H9 (cell line): ENCODE measurements at regions not wholly inside any gene's neighbourhood (a gene's known extent, or its start where the extent isn't known, plus 50 kb on each side); places are given as distances from the start of the nearest gene placed in this dataset.

Source experiments
- DNase-seq: peaks from one replicate; pipeline ENCODE4 v3.0.0-alpha.2; 2017
- H2AFZ ChIP-seq: one replicate; pipeline ENCODE4 v1.6.1; 2013; ENCODE audit warnings: mild to moderate bottlenecking, low read length, control low read depth, moderate library complexity
- H2AK5ac ChIP-seq: 2 replicates; pipeline ENCODE4 v1.6.1; 2013; ENCODE audit warnings: low read length, control low read depth, mixed read lengths; ENCODE audit not compliant: insufficient read length
- H2BK120ac ChIP-seq: one replicate; pipeline ENCODE4 v1.6.1; 2013; ENCODE audit warnings: low read depth, mild to moderate bottlenecking, low read length, control low read depth, inconsistent platforms; ENCODE audit not compliant: poor library complexity, severe bottlenecking
- H2BK12ac ChIP-seq: 2 replicates; pipeline ENCODE4 v1.6.1; 2013; ENCODE audit warnings: low read length, control low read depth, mixed read lengths, low read depth; ENCODE audit not compliant: insufficient read length
- H2BK15ac ChIP-seq: 2 replicates; pipeline ENCODE4 v1.6.1; 2013; ENCODE audit warnings: low read depth, low read length, control low read depth
- H2BK20ac ChIP-seq: one replicate; pipeline ENCODE4 v1.6.1; 2013; ENCODE audit warnings: low read depth, mild to moderate bottlenecking, low read length, control low read depth, inconsistent platforms; ENCODE audit not compliant: poor library complexity, severe bottlenecking
- H2BK5ac ChIP-seq: 2 replicates; pipeline ENCODE4 v1.6.1; 2013; ENCODE audit warnings: low read length, control low read depth, mixed read lengths; ENCODE audit not compliant: insufficient read length
- H3K14ac ChIP-seq: 2 replicates; pipeline ENCODE4 v1.6.1; 2013; ENCODE audit warnings: low read length, control low read depth; ENCODE audit not compliant: insufficient read depth
- H3K18ac ChIP-seq: 2 replicates; pipeline ENCODE4 v1.6.1; 2013; ENCODE audit warnings: low read depth, mild to moderate bottlenecking, mixed read lengths, low read length, control low read depth; ENCODE audit not compliant: insufficient read length
- H3K23ac ChIP-seq: 2 replicates; pipeline ENCODE4 v1.6.1; 2013; ENCODE audit warnings: low read length, control low read depth, mixed read lengths, low read depth; ENCODE audit not compliant: insufficient read length
- H3K23me2 ChIP-seq: 2 replicates; pipeline ENCODE4 v1.6.1; 2013; ENCODE audit warnings: low read depth, mild to moderate bottlenecking, mixed read lengths, low read length, control low read depth; ENCODE audit not compliant: insufficient read length, poor library complexity, severe bottlenecking
- H3K27ac ChIP-seq: 2 replicates; pipeline ENCODE4 v1.5.1; 2013; ENCODE audit warnings: low read length, control low read depth, mixed read lengths, low read depth; ENCODE audit not compliant: insufficient read length
- H3K27me3 ChIP-seq: 2 replicates; pipeline ENCODE4 v1.6.1; 2013; ENCODE audit warnings: low read length, control low read depth, inconsistent platforms; ENCODE audit not compliant: insufficient read depth
- H3K4ac ChIP-seq: 2 replicates; pipeline ENCODE4 v1.6.1; 2013; ENCODE audit warnings: low read depth, mild to moderate bottlenecking, control low read depth, inconsistent platforms, low read length, moderate library complexity
- H3K4me1 ChIP-seq: 2 replicates; pipeline ENCODE4 v1.6.1; 2013; ENCODE audit warnings: low read length, control low read depth, inconsistent platforms; ENCODE audit not compliant: insufficient read depth
- H3K4me2 ChIP-seq: 2 replicates; pipeline ENCODE4 v1.6.1; 2013; ENCODE audit warnings: low read length, control low read depth, mixed read lengths; ENCODE audit not compliant: insufficient read length, insufficient read depth
- H3K56ac ChIP-seq: 2 replicates; pipeline ENCODE4 v1.6.1; 2013; ENCODE audit warnings: low read depth, mild to moderate bottlenecking, mixed read lengths, low read length, control low read depth; ENCODE audit not compliant: insufficient read length
- H3K79me1 ChIP-seq: 2 replicates; pipeline ENCODE4 v1.6.1; 2013; ENCODE audit warnings: low read depth, mild to moderate bottlenecking, moderate library complexity, low read length, control low read depth, inconsistent platforms; ENCODE audit not compliant: insufficient read depth, poor library complexity, severe bottlenecking
- H3K79me2 ChIP-seq: 2 replicates; pipeline ENCODE4 v1.6.1; 2013; ENCODE audit warnings: low read length, control low read depth, inconsistent platforms; ENCODE audit not compliant: insufficient read depth
- H3K9ac ChIP-seq: 2 replicates; pipeline ENCODE4 v1.6.1; 2013; ENCODE audit warnings: low read length, control low read depth, mixed read lengths; ENCODE audit not compliant: insufficient read length; ENCODE audit errors: extremely low read depth
- H3K9me3 ChIP-seq: one replicate; pipeline ENCODE4 v1.6.1; 2013; ENCODE audit warnings: low read depth, low read length, inconsistent platforms; ENCODE audit not compliant: control insufficient read depth
- H3T11ph ChIP-seq: one replicate; pipeline ENCODE4 v1.6.1; 2013; ENCODE audit warnings: mild to moderate bottlenecking, low read length, control low read depth, inconsistent platforms
- H4K20me1 ChIP-seq: one replicate; pipeline ENCODE4 v1.6.1; 2013; ENCODE audit not compliant: control insufficient read depth, insufficient read length, insufficient read depth
- H4K5ac ChIP-seq: 2 replicates; pipeline ENCODE4 v1.6.1; 2013; ENCODE audit warnings: low read depth, mild to moderate bottlenecking, mixed read lengths, low read length, control low read depth; ENCODE audit not compliant: insufficient read length
- H4K8ac ChIP-seq: replicated peaks from 2 replicates; pipeline ENCODE4 v1.6.1; 2013; ENCODE audit warnings: low read length, control low read depth, mixed read lengths, low read depth; ENCODE audit not compliant: insufficient read length
- H4K91ac ChIP-seq: 2 replicates; pipeline ENCODE4 v1.6.1; 2013; ENCODE audit warnings: low read depth, mild to moderate bottlenecking, moderate library complexity, mixed read lengths, low read length, control low read depth; ENCODE audit not compliant: insufficient read length
- H3K27ac Mint-ChIP-seq, 3 experiments: 2 replicates in 2 of 3; 3 replicates in 1 of 3; pipeline ENCODE4 v1.8.0; 2020 to 2021; ENCODE audit warnings: mixed read lengths in 3 of 3, mild to moderate bottlenecking in 1 of 3, moderate library complexity in 1 of 3
- H3K27me3 Mint-ChIP-seq: 2 replicates; pipeline ENCODE4 v1.8.0; 2021; ENCODE audit warnings: low read depth, mild to moderate bottlenecking, moderate library complexity, mixed read lengths
- H3K36me3 Mint-ChIP-seq, 3 experiments: 2 replicates in 2 of 3; 3 replicates in 1 of 3; pipeline ENCODE4 v1.8.0; 2020 to 2021; ENCODE audit warnings: low read depth in 3 of 3, mixed read lengths in 3 of 3; ENCODE audit not compliant: insufficient read depth in 1 of 3
- H3K4me1 Mint-ChIP-seq, 2 experiments: 2 replicates each; pipeline ENCODE4 v1.8.0; 2020; ENCODE audit warnings: mixed read lengths in 2 of 2
- H3K4me3 Mint-ChIP-seq, 2 experiments: 2 replicates in 1 of 2; 3 replicates in 1 of 2; pipeline ENCODE4 v1.8.0; 2020 to 2021; ENCODE audit warnings: mild to moderate bottlenecking in 2 of 2, mixed read lengths in 2 of 2, moderate library complexity in 1 of 2
- H3K9me3 Mint-ChIP-seq, 2 experiments: 2 replicates in 1 of 2; 3 replicates in 1 of 2; pipeline ENCODE4 v1.8.0; 2020; ENCODE audit warnings: mild to moderate bottlenecking in 2 of 2, mixed read lengths in 2 of 2, moderate library complexity in 1 of 2
- WGBS: extraction: QIAGEN DNeasy Blood & Tissue Kit; methylation state at CpG from one replicate; pipeline ENCODE4 v1.1.7; 2013; ENCODE audit warnings: missing lambda C conversion rate, low lambda C conversion rate, mixed read lengths; ENCODE audit not compliant: insufficient read length; ENCODE audit errors: extremely low coverage; 5-methylcytosine and 5-hydroxymethylcytosine counted together
- TF ChIP-seq, protein P1 (sequence below): fragments of 200-600 bp; sonication (generic); conservative IDR thresholded peaks from 3 replicates; pipeline ENCODE4 v1.8.0; 2021; ENCODE audit warnings: antibody characterized with exemption, mild to moderate bottlenecking

DNA sequence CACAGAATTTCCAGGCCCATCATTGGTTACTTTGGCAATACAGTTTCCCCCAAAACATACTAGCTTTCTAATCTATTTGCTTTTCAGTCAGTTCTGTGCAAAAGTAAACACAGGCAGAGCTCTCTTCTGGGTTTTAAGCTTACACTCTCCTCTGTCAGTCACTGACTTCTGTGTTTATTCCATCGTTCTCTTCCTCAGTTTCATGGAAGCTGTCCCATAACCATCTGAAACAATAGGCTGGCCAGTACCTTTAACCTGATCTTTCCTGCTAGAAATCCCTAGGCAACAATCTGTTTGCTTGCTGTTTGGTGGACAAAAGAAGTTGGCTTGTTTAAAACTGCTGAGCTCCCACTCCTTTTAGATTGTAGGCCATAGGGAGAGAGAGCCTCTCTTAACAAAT, 431.5 kb downstream of the HACE1 start:
- H3K27ac Mint-ChIP-seq: no peak overlapping the region
- Histone ChIP-seq H3K79me2 (no peaks in the 10 kb centered on the region), H3T11ph (no peak overlapping the region), H3K4me2 (no peak overlapping the region), H3K27me3 (no peaks in the 10 kb centered on the region), H2BK5ac (no peak overlapping the region), H4K5ac (no peak overlapping the region), H3K4ac (no peak overlapping the region), H4K20me1 (no peaks in the 10 kb centered on the region), H4K91ac (no peak overlapping the region), H4K8ac (no peak overlapping the region), H3K23me2 (no peaks in the 10 kb centered on the region), H3K14ac (no peak overlapping the region), H2BK120ac (no peak overlapping the region), H3K79me1 (no peaks in the 10 kb centered on the region), H3K4me1 (no peaks in the 10 kb centered on the region), H2BK20ac (no peak overlapping the region), H2AK5ac (no peak overlapping the region), H2AFZ (no peak overlapping the region), H2BK12ac (no peak overlapping the region), H3K23ac (no peak overlapping the region), H2BK15ac (no peak overlapping the region), H3K18ac (no peak overlapping the region), H3K56ac (no peak overlapping the region), H3K9me3 (peaks cover 5% of the 10 kb centered on the region), H3K27ac (no peak overlapping the region), H3K9ac (no peak overlapping the region)
- WGBS: no CpG with 5 or more reads among the region's 1 CpG
- DNase-seq: no peak
- no peaks in the 10 kb centered on the region for H3K4me1 Mint-ChIP-seq
- no peaks in the 10 kb centered on the region; the same call in 1 of the 2 replicates for H3K27me3 Mint-ChIP-seq
- peaks cover 3 to 5% of the 10 kb centered on the region in 2 experiments; a peak in 3 of 5 replicates for H3K9me3 Mint-ChIP-seq
- TF ChIP-seq, protein P1, sequence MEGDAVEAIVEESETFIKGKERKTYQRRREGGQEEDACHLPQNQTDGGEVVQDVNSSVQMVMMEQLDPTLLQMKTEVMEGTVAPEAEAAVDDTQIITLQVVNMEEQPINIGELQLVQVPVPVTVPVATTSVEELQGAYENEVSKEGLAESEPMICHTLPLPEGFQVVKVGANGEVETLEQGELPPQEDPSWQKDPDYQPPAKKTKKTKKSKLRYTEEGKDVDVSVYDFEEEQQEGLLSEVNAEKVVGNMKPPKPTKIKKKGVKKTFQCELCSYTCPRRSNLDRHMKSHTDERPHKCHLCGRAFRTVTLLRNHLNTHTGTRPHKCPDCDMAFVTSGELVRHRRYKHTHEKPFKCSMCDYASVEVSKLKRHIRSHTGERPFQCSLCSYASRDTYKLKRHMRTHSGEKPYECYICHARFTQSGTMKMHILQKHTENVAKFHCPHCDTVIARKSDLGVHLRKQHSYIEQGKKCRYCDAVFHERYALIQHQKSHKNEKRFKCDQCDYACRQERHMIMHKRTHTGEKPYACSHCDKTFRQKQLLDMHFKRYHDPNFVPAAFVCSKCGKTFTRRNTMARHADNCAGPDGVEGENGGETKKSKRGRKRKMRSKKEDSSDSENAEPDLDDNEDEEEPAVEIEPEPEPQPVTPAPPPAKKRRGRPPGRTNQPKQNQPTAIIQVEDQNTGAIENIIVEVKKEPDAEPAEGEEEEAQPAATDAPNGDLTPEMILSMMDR: no peak
- H3K4me3 Mint-ChIP-seq: no peak overlapping the region
- H3K36me3 Mint-ChIP-seq: peaks cover 0 to 6% (median 0%) of the 10 kb centered on the region in 3 experiments; a peak in 2 of 7 replicates
